GM06990 (cell line): ENCODE measurements at regions not wholly inside any gene's neighbourhood (a gene's known extent, or its start where the extent isn't known, plus 50 kb on each side); places are given as distances from the start of the nearest gene placed in this dataset.
"Not testable (repeated sequence)": the region's sequence is repeated elsewhere in the genome, so short reads cannot be mapped to it uniquely, and the experiment has no call there.

Experiments
- DNase-seq: peaks from one replicate; pipeline ENCODE4 v3.0.0-alpha.2; 2011; ENCODE audit not compliant: insufficient read length; ENCODE audit errors: extremely low read depth
- H3K27me3 ChIP-seq: replicated peaks from 2 replicates; pipeline ENCODE4 v1.6.0; 2011; ENCODE audit warnings: low read length; ENCODE audit not compliant: control insufficient read depth, insufficient read depth
- H3K36me3 ChIP-seq: 2 replicates; pipeline ENCODE4 v1.5.1; 2011; ENCODE audit warnings: low read length; ENCODE audit not compliant: control insufficient read depth, insufficient read depth
- H3K4me3 ChIP-seq: replicated peaks from 2 replicates; pipeline ENCODE4 v1.5.1; 2011; ENCODE audit warnings: low read depth, mild to moderate bottlenecking, control low read depth, low read length
- TF ChIP-seq, protein P1 (sequence below): IDR thresholded peaks from 2 replicates; pipeline ENCODE4 v1.5.1; 2011; ENCODE audit warnings: low read length, control low read depth, mild to moderate bottlenecking, inconsistent platforms; ENCODE audit not compliant: insufficient read depth, poor library complexity, severe bottlenecking

DNA sequence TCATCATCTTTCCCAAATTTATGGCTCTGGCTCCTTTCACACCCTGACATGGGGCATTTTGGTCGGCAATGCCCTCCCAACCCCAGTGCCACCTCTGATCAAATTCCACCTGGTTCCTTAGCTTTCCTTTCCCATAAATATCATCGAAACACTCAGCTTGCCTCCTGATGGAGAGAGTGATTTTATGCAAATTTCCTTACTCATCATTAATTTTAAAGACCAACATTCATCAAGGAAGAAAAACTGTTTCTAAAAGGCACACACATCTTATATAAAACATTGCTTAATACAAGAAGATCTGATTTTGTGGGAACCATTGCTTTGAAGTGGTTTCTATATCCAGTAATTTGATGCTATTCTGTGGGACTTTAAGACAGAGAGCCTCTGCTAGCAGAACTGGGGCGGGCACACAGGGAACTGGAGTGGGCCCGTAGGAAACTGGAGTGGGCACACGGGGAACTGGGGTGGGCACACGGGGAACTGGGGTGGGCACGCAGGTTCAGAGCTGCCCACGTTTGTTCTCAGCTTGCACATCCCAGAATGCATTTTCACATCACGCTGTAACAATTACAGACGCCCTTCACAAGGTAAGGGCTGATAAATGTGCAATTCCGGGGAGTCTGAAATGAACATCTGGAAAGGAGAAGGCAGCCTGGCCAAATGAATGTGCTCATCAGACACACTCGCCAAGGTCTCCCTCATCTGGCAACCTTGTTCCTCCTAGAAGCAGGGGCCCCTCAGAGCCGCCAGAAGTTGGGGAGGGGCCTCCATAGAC is 174.2 kb downstream of the RTP5 start:
- no peak overlapping the region for H3K4me3 ChIP-seq
- DNase-seq = no peak
- no peaks in the 10 kb centered on the region for H3K36me3 ChIP-seq
- TF ChIP-seq, protein P1, sequence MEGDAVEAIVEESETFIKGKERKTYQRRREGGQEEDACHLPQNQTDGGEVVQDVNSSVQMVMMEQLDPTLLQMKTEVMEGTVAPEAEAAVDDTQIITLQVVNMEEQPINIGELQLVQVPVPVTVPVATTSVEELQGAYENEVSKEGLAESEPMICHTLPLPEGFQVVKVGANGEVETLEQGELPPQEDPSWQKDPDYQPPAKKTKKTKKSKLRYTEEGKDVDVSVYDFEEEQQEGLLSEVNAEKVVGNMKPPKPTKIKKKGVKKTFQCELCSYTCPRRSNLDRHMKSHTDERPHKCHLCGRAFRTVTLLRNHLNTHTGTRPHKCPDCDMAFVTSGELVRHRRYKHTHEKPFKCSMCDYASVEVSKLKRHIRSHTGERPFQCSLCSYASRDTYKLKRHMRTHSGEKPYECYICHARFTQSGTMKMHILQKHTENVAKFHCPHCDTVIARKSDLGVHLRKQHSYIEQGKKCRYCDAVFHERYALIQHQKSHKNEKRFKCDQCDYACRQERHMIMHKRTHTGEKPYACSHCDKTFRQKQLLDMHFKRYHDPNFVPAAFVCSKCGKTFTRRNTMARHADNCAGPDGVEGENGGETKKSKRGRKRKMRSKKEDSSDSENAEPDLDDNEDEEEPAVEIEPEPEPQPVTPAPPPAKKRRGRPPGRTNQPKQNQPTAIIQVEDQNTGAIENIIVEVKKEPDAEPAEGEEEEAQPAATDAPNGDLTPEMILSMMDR = no peak
- no peaks in the 10 kb centered on the region for H3K27me3 ChIP-seq

DNA sequence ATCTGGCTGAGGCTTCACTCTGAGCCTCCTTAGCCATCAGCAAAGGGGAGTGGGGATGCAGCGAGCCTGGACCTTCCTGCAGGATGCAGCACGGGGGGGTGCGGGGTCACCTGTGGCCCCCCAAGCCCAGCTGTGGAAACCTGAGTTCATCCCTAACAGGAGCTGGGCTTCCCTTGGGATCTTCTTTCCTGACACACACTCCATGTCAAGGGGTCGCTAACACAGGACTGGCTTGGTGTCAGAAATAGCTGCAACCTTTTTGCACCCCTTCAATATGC is 174.7 kb downstream of the RTP5 start:
- TF ChIP-seq, protein P1 = no peak

DNA sequence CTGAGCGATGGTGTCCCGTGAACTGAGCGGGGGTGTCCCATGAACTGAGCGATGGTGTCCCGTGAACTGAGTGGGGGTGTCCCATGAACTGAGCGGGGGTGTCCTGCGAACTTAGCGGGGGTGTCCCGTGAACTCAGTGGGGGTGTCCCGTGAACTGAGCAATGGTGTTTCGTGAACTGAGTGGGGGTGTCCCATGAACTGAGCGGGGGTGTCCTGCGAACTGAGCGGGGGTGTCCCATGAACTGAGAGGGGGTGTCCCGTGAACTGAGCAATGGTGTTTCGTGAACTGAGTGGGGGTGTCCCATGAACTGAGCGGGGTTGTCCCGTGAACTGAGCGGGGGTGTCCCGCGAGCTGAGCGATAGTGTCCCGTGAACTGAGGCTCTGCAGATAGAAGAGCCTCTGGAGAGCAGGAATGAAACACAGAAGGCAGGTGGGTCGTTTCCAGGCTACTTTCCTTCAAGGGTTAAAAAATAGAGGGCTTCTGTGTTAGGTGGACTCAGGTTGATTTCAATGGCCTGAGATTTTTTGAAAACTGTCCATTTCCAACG is 176.1 kb downstream of the RTP5 start:
- not testable (repeated sequence) for DNase-seq, H3K36me3 ChIP-seq, H3K27me3 ChIP-seq, H3K4me3 ChIP-seq

More for the DNA sequence above, 174.7 kb downstream of the RTP5 start:
- no peak for DNase-seq
- Histone ChIP-seq H3K27me3 (no peaks in the 10 kb centered on the region), H3K36me3 (no peaks in the 10 kb centered on the region), H3K4me3 (no peak overlapping the region)

DNA sequence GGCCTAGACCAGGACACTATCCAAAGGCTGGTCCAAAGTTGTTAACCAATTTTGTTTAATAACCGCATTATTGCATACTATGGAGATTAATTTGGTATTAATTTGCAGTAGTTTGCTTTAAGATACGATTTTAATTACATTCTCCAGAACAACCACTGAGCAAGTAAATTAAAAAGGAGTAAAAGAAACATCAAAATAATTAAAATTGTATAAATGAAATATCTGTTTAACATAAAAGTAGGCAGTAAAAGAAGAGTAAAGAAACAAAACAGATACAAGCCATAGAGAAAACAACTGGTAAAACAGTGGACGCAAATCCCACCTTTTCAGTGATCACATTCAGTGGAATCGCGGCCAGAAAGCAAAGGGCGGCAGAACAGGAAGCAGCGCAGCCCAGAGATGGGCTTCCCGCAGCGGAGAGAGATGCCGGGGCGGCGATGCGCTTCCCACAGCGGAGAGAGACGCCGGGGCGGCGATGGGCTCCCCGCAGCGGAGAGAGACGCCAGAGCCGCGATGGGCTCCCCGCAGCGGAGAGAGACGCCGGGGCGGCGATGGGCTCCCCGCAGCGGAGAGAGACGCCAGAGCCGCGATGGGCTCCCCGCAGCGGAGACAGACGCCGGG is 176.8 kb downstream of the RTP5 start:
- Histone ChIP-seq H3K4me3 (no peak overlapping the region), H3K27me3 (no peaks in the 10 kb centered on the region), H3K36me3 (no peaks in the 10 kb centered on the region)
- no peak for DNase-seq
- TF ChIP-seq, protein P1 = no peak

DNA sequence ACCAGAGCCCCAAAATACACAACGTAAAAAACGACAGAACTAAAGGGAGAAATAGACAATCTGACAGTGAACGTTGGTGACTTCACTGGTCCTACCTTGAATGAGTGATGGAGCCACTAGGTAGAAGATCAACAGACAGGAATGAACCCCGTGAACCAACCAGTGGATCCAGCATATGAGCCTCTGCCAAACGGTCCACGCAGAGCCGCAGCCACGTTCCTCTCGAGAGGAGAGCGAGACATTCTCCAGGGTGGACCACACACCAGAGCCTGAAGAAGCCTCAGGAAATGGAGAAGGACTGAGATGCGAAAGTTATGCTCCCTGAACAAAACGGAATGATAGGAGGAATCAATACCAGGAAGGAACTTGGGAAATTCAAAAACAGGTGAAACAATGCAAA is 178.4 kb downstream of the RTP5 start:
- TF ChIP-seq, protein P1 = no peak

DNA sequence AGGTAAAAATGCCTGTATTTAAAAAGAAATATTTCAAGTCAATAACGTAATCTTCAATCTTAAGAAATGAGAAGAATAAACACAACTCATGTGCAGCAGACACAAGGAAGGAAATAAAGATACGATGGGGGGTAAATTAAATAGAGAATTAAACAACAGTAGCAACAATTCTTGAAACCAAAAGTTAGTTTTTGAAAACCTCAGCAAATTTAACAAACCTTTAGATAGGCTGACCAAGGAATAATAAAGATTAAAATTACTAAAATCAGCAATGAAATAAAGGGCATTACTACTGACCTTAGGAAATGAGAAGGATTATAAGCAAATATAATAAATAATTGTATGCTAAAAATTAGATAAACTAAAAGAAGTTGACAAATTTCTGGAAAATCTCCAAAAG is 178.9 kb downstream of the RTP5 start:
- no peak overlapping the region for H3K4me3 ChIP-seq
- TF ChIP-seq, protein P1 = no peak
- no peak for DNase-seq
- no peaks in the 10 kb centered on the region for H3K27me3 ChIP-seq
- no peaks in the 10 kb centered on the region for H3K36me3 ChIP-seq

More for the DNA sequence above, 178.4 kb downstream of the RTP5 start:
- Histone ChIP-seq H3K36me3 (no peaks in the 10 kb centered on the region), H3K27me3 (no peaks in the 10 kb centered on the region), H3K4me3 (no peak overlapping the region)
- no peak for DNase-seq

DNA sequence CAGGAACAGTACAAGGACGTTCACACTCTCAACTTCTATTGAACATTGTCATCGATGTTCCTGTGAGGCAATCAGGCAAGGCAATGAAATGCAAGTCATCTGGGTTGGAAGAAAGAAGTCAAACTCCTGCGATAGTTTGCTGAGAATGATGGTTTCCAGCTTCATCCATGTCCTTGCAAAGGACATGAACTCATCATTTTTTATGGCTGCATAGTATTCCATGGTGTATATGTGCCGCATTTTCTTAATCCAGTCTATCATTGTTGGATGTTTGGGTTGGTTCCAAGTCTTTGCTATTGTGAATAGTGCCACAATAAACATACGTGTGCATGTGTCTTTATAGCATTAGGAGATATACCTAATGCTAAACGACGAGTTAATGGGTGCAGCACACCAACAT is 180.0 kb downstream of the RTP5 start:
- H3K27me3 ChIP-seq, H3K36me3 ChIP-seq, DNase-seq, H3K4me3 ChIP-seq: not testable (repeated sequence)
